MCF 10A (cell line): ENCODE measurements at regions not wholly inside any gene's neighbourhood (a gene's known extent, or its start where the extent isn't known, plus 50 kb on each side); places are given as distances from the start of the nearest gene placed in this dataset.

Source experiments
- BruUV-seq: library from RNA; stranded (reverse); fragments of 400-500 nt; replicated peaks from 2 replicates; lab custom pipeline; 2021; lab: Mats Ljungman, UMichigan
- CTCF ChIA-PET: fragments of 300-600 bp; sonication (Branson Sonifier 250); formaldehyde crosslinking; extraction: SDS; loops from one replicate; lab custom pipeline; 2021; ENCODE audit warnings: antibody characterized with exemption, inconsistent platforms; lab: Yijun Ruan, JAX
- POLR2A ChIA-PET: fragments of 300-600, 350-650 bp; sonication (Branson Sonifier 250); formaldehyde crosslinking; extraction: SDS; loops from one replicate; lab custom pipeline; 2020; ENCODE audit warnings: antibody characterized with exemption, inconsistent platforms; lab: Yijun Ruan, JAX
- DNase-seq: peaks from one replicate; pipeline ENCODE4 v3.0.0-alpha.2; 2018; ENCODE audit not compliant: unreplicated experiment
- H3K27ac Mint-ChIP-seq: one replicate; pipeline ENCODE4 v1.8.0; 2022; ENCODE audit warnings: mild to moderate bottlenecking, low read depth, mixed read lengths; ENCODE audit not compliant: unreplicated experiment
- H3K27me3 Mint-ChIP-seq: one replicate; pipeline ENCODE4 v1.8.0; 2022; ENCODE audit warnings: mixed read lengths; ENCODE audit not compliant: insufficient read depth, unreplicated experiment
- H3K36me3 Mint-ChIP-seq: one replicate; pipeline ENCODE4 v1.8.0; 2022; ENCODE audit warnings: mild to moderate bottlenecking, moderate library complexity, mixed read lengths; ENCODE audit not compliant: insufficient read depth, unreplicated experiment
- H3K4me1 Mint-ChIP-seq: one replicate; pipeline ENCODE4 v1.8.0; 2022; ENCODE audit warnings: mixed read lengths; ENCODE audit not compliant: insufficient read depth, unreplicated experiment
- H3K4me3 Mint-ChIP-seq: one replicate; pipeline ENCODE4 v1.8.0; 2022; ENCODE audit warnings: mild to moderate bottlenecking, moderate library complexity, mixed read lengths; ENCODE audit not compliant: unreplicated experiment
- H3K9me3 Mint-ChIP-seq: one replicate; pipeline ENCODE4 v1.8.0; 2022; ENCODE audit warnings: mixed read lengths; ENCODE audit not compliant: unreplicated experiment
- intact Hi-C: fragments of 100-400 bp; cut with micrococcal nuclease; formaldehyde crosslinking; loops from 2 replicates; pipeline ENCODE4 v1.14.1; 2022
- TF ChIP-seq, protein P1 (sequence below): fragments of 200-600 bp; IDR thresholded peaks from one replicate; pipeline ENCODE4 v1.8.0; 2022; ENCODE audit warnings: antibody characterized with exemption, mild to moderate bottlenecking; ENCODE audit not compliant: unreplicated experiment

DNA sequence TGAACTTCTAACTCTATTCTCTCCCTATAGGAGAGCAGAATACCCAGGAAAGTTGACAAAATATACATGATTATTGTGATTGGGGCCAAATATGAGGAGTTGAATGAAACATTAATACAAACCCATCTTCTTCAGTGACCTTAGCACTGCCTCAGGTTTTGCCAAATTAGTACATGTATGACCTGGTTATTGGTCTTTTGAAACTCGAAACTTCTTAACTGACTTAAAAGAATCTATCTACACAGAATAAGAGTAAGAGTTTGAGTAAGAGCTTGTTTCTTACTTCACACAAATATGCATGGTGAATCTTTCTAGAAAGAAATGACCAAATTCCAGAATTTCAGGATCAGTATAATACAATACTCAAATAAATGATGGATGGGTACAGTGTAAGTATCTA lies 213.0 kb upstream of the GK2 start:
- H3K27me3 Mint-ChIP-seq, result no peaks in the 10 kb centered on the region
- TF ChIP-seq, protein P1, sequence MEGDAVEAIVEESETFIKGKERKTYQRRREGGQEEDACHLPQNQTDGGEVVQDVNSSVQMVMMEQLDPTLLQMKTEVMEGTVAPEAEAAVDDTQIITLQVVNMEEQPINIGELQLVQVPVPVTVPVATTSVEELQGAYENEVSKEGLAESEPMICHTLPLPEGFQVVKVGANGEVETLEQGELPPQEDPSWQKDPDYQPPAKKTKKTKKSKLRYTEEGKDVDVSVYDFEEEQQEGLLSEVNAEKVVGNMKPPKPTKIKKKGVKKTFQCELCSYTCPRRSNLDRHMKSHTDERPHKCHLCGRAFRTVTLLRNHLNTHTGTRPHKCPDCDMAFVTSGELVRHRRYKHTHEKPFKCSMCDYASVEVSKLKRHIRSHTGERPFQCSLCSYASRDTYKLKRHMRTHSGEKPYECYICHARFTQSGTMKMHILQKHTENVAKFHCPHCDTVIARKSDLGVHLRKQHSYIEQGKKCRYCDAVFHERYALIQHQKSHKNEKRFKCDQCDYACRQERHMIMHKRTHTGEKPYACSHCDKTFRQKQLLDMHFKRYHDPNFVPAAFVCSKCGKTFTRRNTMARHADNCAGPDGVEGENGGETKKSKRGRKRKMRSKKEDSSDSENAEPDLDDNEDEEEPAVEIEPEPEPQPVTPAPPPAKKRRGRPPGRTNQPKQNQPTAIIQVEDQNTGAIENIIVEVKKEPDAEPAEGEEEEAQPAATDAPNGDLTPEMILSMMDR, result no peak

DNA sequence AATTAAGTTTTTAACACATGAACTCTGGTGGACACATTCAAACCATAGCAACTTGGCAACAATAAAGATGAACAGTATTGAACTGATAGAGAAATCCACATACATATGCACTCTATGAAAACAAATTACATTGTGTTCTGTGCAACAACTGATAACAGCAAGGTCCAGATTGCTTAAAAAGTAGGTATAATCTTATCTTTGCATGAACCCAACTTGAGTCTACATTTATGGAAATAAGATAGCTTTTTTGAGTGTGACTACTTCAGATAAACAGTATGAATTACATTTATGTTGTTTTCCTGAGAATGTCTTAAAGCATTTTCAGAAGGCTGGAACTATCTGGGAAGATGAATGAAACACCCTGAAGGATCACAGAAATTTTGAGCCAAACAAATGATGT lies 212.6 kb upstream of the GK2 start:
- BruUV-seq, result no TSS peak
- ChIA-PET POLR2A (interaction anchor here (1.7 kb wide), 1 partner anchor 9 kb away, joined by 4 read pairs; no protein-coding TSS in a partner anchor), CTCF (no interaction called here)
- Mint-ChIP-seq H3K4me3 (no peak overlapping the region), H3K9me3 (no peaks in the 10 kb centered on the region), H3K27ac (no peak overlapping the region), H3K27me3 (no peaks in the 10 kb centered on the region), H3K36me3 (no peaks in the 10 kb centered on the region), H3K4me1 (no peaks in the 10 kb centered on the region)
- TF ChIP-seq, protein P1, result no peak
- no peak for DNase-seq
- intact Hi-C loops, result no loop called here

More for the DNA sequence above, 213.0 kb upstream of the GK2 start:
- Mint-ChIP-seq H3K36me3 (no peaks in the 10 kb centered on the region), H3K4me3 (no peak overlapping the region), H3K4me1 (no peaks in the 10 kb centered on the region), H3K9me3 (no peaks in the 10 kb centered on the region), H3K27ac (no peak overlapping the region)
- POLR2A ChIA-PET, result interaction anchor here (1.7 kb wide), 1 partner anchor 9 kb away, joined by 4 read pairs; no protein-coding TSS in a partner anchor
- BruUV-seq, result no TSS peak
- intact Hi-C loops, result no loop called here
- no peak for DNase-seq
- CTCF ChIA-PET, result interaction anchor here (1.6 kb wide), 1 partner anchor 12 kb away, joined by 4 read pairs; no protein-coding TSS in a partner anchor

DNA sequence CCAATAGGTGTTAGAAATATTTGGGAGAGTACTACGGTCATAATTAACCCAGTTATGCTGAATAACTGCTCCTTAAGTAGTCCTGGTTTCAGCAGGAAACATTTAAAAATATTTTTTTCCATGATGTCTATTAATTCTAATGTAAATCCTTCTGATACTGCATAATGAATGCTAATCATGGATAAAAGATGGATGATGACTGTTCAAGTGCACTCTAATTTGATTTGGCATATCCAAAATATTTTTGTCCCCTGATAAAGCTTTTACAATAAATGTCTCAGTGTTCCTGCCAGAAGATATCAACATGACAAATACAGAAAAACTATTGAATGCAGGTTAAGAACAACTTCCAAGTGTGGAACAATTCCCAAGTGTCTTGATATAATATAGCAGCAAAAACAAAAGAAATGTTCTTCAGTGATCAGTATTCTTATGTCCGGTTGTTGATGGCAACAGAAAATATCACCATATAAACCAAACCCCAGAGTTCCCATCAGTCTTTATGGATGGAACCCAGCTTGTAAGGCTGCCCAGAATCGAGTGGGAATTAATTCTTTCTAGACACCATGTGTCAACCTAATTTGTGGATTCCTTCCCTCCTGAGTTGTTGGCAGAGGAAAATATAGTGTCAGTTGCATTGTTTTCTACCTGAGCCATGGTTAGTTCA lies 205.4 kb upstream of the GK2 start:
- Mint-ChIP-seq H3K4me3 (no peak overlapping the region), H3K36me3 (no peaks in the 10 kb centered on the region), H3K9me3 (peaks cover 7% of the 10 kb centered on the region), H3K4me1 (peaks cover 4% of the 10 kb centered on the region), H3K27me3 (no peaks in the 10 kb centered on the region), H3K27ac (no peak overlapping the region)
- POLR2A ChIA-PET, result no interaction called here
- CTCF ChIA-PET, result no interaction called here
- no peak for DNase-seq
- intact Hi-C loops, result no loop called here
- BruUV-seq, result no TSS peak
- TF ChIP-seq, protein P1, result no peak

DNA sequence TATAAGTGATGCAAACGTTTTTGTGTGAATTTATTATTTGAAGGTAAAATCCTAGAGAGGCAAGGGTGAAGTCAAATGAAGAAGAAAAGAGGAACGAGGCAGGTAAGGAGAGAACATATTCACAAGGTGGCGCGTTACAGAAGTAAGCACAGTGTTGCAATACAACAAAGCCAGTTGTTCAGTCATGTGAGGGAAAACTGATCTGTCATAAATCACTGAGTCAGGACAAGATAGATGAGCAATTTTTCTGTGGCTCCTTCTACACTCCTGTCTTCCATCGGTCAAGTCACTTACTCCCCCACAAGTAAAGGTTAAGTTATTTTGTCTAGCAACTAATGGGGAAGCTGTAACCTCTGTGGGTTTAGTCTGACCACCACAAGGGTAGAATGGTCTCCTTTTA lies 203.0 kb upstream of the GK2 start:
- ChIA-PET CTCF (no interaction called here), POLR2A (interaction anchor here (1.3 kb wide), 1 partner anchor 10 kb away, joined by 4 read pairs; no protein-coding TSS in a partner anchor)
- H3K9me3 Mint-ChIP-seq, result peaks cover 7% of the 10 kb centered on the region
- no peak overlapping the region for H3K4me3 Mint-ChIP-seq
- H3K27me3 Mint-ChIP-seq, result no peaks in the 10 kb centered on the region
- TF ChIP-seq, protein P1, result no peak
- BruUV-seq, result no TSS peak
- no peaks in the 10 kb centered on the region for H3K36me3 Mint-ChIP-seq
- no peak overlapping the region for H3K27ac Mint-ChIP-seq
- H3K4me1 Mint-ChIP-seq, result peaks cover 4% of the 10 kb centered on the region
- intact Hi-C loops, result no loop called here
- DNase-seq, result no peak
